Neural crest cell (in vitro differentiated cells): ENCODE measurements at regions not wholly inside any gene's neighbourhood (a gene's known extent, or its start where the extent isn't known, plus 50 kb on each side); places are given as distances from the start of the nearest gene placed in this dataset.
A peak's percentile ranks its signal among the peaks of the same experiment; 100 is the strongest.

ENCODE experiments used
- DNase-seq: peaks from one replicate; pipeline ENCODE4 v3.0.0; 2021; ENCODE audit warnings: low read depth, mixed read lengths, low spot score
- H3K27ac Mint-ChIP-seq: one replicate; pipeline ENCODE4 v1.8.0; 2021; ENCODE audit warnings: mild to moderate bottlenecking, mixed read lengths; ENCODE audit not compliant: unreplicated experiment
- H3K27me3 Mint-ChIP-seq: 2 replicates; pipeline ENCODE4 v1.8.0; 2021; ENCODE audit warnings: low read depth, mild to moderate bottlenecking, mixed read lengths
- H3K36me3 Mint-ChIP-seq: 2 replicates; pipeline ENCODE4 v1.8.0; 2021; ENCODE audit warnings: low read depth, mild to moderate bottlenecking, mixed read lengths
- H3K4me1 Mint-ChIP-seq: 2 replicates; pipeline ENCODE4 v1.8.0; 2021; ENCODE audit warnings: mixed read lengths
- H3K4me3 Mint-ChIP-seq: one replicate; pipeline ENCODE4 v1.8.0; 2021; ENCODE audit warnings: mild to moderate bottlenecking, mixed read lengths
- H3K9me3 Mint-ChIP-seq: 2 replicates; pipeline ENCODE4 v1.8.0; 2021; ENCODE audit warnings: mixed read lengths
- CTCF ChIP-seq: fragments of 200-600 bp; sonication (generic); conservative IDR thresholded peaks from 2 replicates; pipeline ENCODE4 v1.5.0; 2021; ENCODE audit warnings: antibody characterized with exemption, mild to moderate bottlenecking

- Mint-ChIP-seq H3K36me3 (no peaks in the 10 kb centered on the region), H3K9me3 (no peaks in the 10 kb centered on the region), H3K27me3 (peaks cover 5% of the 10 kb centered on the region), H3K27ac (no peak overlapping the region), H3K4me3 (no peak overlapping the region), H3K4me1 (no peaks in the 10 kb centered on the region)
- DNase-seq, result no peak
- TF ChIP-seq CTCF, result no peak
Measured at GRCh38 chr15:72859757-72860145, 76.2 kb upstream of the ADPGK start.

GRCh38 chr15:72859017-72859756 is 75.6 kb upstream of the ADPGK start:
- H3K4me1 Mint-ChIP-seq, result no peaks in the 10 kb centered on the region
- no peaks in the 10 kb centered on the region for H3K36me3 Mint-ChIP-seq
- no peak for TF ChIP-seq CTCF
- DNase-seq, result no peak
- H3K4me3 Mint-ChIP-seq, result no peak overlapping the region
- H3K9me3 Mint-ChIP-seq, result no peaks in the 10 kb centered on the region
- peaks cover 5% of the 10 kb centered on the region for H3K27me3 Mint-ChIP-seq
- no peak overlapping the region for H3K27ac Mint-ChIP-seq

GRCh38 chr15:72858205-72858604 is 74.6 kb upstream of the ADPGK start:
- Mint-ChIP-seq H3K27me3 (peaks cover 5% of the 10 kb centered on the region), H3K27ac (no peak overlapping the region), H3K36me3 (no peaks in the 10 kb centered on the region), H3K4me1 (no peaks in the 10 kb centered on the region), H3K9me3 (peaks cover 5% of the 10 kb centered on the region), H3K4me3 (no peak overlapping the region)
- no peak for DNase-seq
- TF ChIP-seq CTCF, result no peak

GRCh38 chr15:72857331-72858063 is 73.9 kb upstream of the ADPGK start:
- H3K36me3 Mint-ChIP-seq, result no peaks in the 10 kb centered on the region
- no peaks in the 10 kb centered on the region for H3K4me1 Mint-ChIP-seq
- H3K4me3 Mint-ChIP-seq, result no peak overlapping the region
- DNase-seq, result no peak
- H3K27ac Mint-ChIP-seq, result peak overlapping the region; percentile 2
- no peak for TF ChIP-seq CTCF
- peaks cover 5% of the 10 kb centered on the region for H3K9me3 Mint-ChIP-seq
- peaks cover 5% of the 10 kb centered on the region for H3K27me3 Mint-ChIP-seq

GRCh38 chr15:72856549-72857040 is 73.0 kb upstream of the ADPGK start:
- H3K4me3 Mint-ChIP-seq, result no peak overlapping the region
- no peaks in the 10 kb centered on the region for H3K4me1 Mint-ChIP-seq
- no peak overlapping the region for H3K27ac Mint-ChIP-seq
- peaks cover 5% of the 10 kb centered on the region for H3K9me3 Mint-ChIP-seq
- no peaks in the 10 kb centered on the region for H3K36me3 Mint-ChIP-seq
- peaks cover 3% of the 10 kb centered on the region for H3K27me3 Mint-ChIP-seq
- DNase-seq, result no peak
- TF ChIP-seq CTCF, result no peak
